ENCODE measurements at regions not wholly inside any gene's neighbourhood (a gene's known extent, or its start where the extent isn't known, plus 50 kb on each side); places are given as distances from the start of the nearest gene placed in this dataset.
A peak's percentile ranks its signal among the peaks of the same experiment; 100 is the strongest.

DNA sequence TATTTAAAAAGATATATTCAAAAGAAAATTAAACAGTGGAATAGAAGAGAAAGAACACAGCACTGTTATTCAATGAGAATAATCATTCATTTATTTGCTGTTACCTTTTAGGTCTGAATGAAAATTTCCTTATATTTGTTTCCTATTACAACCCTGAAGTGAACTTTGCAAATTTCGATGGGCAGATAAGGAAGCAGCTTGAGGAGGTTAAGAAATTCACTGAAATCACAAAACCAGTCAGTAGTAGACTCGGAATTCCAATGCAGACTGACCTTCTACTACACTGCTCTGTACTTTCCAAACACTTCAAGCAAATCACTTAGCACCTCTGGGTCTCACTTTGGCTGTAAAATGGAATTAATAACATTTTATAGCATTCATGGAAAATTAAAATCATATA is 172.0 kb upstream of the TP63 start:
- Mint-ChIP-seq H3K27me3 (no peaks in the 10 kb centered on the region), H3K4me3 (no peak overlapping the region), H3K27ac (no peak overlapping the region), H3K36me3 (ENCODE audit: insufficient read depth) (no peaks in the 10 kb centered on the region), H3K9me3 (no peaks in the 10 kb centered on the region), H3K4me1 (ENCODE audit: low read depth in 2 of 2) (no peaks in the 10 kb centered on the region)
- DNase-seq (no peak), ATAC-seq (replicated peaks) (no peak)

DNA sequence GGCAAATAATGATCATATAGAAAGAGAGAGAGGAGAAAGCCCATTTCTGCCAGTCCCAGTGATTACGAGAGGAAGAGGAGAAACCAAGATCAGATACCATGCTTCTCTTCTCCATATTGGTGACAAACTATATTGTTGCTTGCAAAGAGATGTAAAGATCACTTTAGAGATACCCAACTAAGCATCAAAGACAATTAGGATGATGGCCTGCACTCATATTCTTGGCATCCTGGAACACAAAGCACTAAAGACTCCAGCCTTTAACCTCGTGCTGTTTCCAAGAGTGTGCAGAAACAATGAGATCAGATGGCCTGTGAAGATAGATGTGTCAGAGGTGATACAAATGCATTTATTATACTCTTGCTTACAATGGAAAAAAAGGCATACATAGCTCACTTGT is 170.7 kb upstream of the TP63 start:
- no peaks in the 10 kb centered on the region for H3K36me3 Mint-ChIP-seq (ENCODE audit: insufficient read depth)
- no peak for ATAC-seq (replicated peaks)
- no peaks in the 10 kb centered on the region for H3K4me1 Mint-ChIP-seq (ENCODE audit: low read depth in 2 of 2)
- no peak overlapping the region for H3K27ac Mint-ChIP-seq
- H3K4me3 Mint-ChIP-seq = no peak overlapping the region
- H3K27me3 Mint-ChIP-seq = no peaks in the 10 kb centered on the region
- DNase-seq = no peak
- H3K9me3 Mint-ChIP-seq = no peaks in the 10 kb centered on the region

DNA sequence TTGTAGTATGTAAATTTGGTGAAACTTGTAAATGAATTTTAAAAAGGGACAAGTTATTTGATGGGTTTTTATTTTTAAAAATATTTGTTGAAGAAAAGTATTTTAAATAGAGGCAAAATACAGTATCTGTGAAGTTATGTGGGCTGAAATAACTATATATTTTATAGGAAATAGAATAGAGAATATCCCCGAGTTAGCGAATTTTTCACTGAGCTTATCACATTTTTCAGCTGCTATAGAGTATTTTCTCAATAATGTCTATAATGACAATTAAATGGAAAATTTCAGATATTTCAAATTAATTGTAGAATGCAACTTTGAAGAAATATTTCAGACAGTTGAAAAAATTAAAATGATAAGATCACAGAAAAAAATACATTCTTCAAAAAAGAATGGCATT is 166.4 kb upstream of the TP63 start:
- Mint-ChIP-seq H3K9me3 (no peaks in the 10 kb centered on the region), H3K27me3 (no peaks in the 10 kb centered on the region), H3K4me1 (ENCODE audit: low read depth in 2 of 2) (no peaks in the 10 kb centered on the region), H3K36me3 (ENCODE audit: insufficient read depth) (no peaks in the 10 kb centered on the region), H3K27ac (no peak overlapping the region), H3K4me3 (no peak overlapping the region)
- ATAC-seq (replicated peaks) (no peak), DNase-seq (no peak)

DNA sequence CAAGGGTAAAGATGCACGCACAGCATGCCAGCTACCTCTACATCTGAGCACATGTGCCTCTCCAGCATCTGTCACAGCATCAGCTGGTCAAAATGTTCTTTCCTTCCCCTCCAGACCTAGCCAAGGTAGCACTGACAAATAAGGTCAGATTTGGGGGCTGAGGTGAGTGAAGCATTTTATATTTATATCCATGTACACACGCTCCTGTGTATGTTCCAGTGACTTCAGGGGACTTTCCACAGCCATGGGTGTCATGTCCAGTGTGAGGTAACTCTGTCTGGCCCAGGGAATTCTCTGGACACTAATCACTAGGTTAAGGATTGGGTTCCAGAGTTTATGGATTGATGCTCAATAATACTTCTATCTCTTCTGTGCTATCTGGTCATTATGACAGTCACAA is 165.2 kb upstream of the TP63 start:
- Mint-ChIP-seq H3K27ac (no peak overlapping the region), H3K4me3 (no peak overlapping the region), H3K36me3 (ENCODE audit: insufficient read depth) (no peaks in the 10 kb centered on the region), H3K27me3 (no peaks in the 10 kb centered on the region), H3K4me1 (ENCODE audit: low read depth in 2 of 2) (no peaks in the 10 kb centered on the region), H3K9me3 (no peaks in the 10 kb centered on the region)
- ATAC-seq (replicated peaks) (no peak), DNase-seq (no peak)

DNA sequence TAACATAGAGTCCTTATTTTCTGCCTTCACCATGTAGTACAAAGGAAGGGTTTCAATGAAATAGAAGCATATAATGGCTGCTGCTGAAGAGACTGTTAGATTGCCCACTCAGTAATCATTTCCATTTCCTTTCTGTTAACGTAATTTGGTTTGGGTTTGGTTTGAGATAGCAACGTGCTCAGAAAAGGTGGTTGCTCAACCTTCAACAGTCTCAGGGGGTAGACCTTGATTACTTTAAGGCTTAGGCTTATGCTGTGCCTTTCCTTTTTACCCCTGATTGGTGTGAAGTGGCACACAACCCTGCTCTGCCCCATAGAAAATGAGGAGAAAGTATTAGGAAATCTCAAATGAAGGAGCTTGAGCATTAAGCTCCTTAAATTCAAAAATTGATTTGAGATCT is 163.7 kb upstream of the TP63 start:
- no peaks in the 10 kb centered on the region for H3K9me3 Mint-ChIP-seq
- no peaks in the 10 kb centered on the region for H3K36me3 Mint-ChIP-seq (ENCODE audit: insufficient read depth)
- H3K27me3 Mint-ChIP-seq = no peaks in the 10 kb centered on the region
- H3K27ac Mint-ChIP-seq = no peak overlapping the region
- ATAC-seq (replicated peaks) (no peak), DNase-seq (no peak)
- no peaks in the 10 kb centered on the region for H3K4me1 Mint-ChIP-seq (ENCODE audit: low read depth in 2 of 2)
- H3K4me3 Mint-ChIP-seq = no peak overlapping the region

DNA sequence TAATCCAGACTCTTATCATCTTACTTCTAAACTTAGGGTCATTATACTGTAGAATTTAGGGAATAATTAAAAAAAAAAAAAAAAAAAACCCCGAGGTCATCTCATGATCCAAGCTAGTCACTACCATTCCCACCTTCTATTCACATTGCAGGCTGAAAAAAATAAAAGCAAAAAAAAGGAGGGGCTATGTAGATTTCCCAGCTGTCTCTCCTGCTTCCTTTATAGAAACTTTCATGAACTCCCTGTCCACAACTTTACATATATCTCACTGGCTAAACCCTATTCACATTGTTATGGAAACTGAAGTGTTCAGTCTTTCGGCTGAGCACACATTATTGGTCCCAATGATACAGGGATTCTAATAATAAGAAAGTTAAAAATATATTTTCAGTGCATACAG is 156.2 kb upstream of the TP63 start:
- DNase-seq (no peak), ATAC-seq (replicated peaks) (no peak)
- H3K9me3 Mint-ChIP-seq = no peaks in the 10 kb centered on the region
- no peak overlapping the region for H3K4me3 Mint-ChIP-seq
- H3K36me3 Mint-ChIP-seq (ENCODE audit: insufficient read depth) = no peaks in the 10 kb centered on the region
- peak overlapping the region in 1 of 2 donors; percentile 25 for H3K27ac Mint-ChIP-seq
- H3K4me1 Mint-ChIP-seq (ENCODE audit: low read depth in 2 of 2) = no peaks in the 10 kb centered on the region
- no peaks in the 10 kb centered on the region for H3K27me3 Mint-ChIP-seq

DNA sequence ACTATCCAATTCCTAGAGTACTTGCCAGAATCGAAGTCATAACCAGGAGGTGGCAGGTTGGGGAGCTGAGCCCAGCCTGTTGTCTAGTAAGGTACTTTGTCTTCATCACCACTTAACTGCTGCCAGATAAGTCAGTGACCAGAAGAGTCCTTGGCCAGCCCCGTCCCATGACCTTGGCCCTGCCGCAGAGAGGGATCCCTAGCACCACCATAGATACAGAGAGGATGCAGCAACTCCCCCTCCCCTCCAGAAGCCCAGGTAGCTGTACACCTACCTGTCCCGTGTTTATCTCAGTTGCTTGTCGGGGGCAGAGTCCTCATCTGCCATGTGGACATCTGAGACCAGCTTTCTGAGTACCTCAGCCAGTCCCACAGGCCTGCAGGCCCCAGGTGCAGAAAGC is 153.6 kb upstream of the TP63 start:
- ATAC-seq (replicated peaks) (no peak), DNase-seq (no peak)
- Mint-ChIP-seq H3K27me3 (no peaks in the 10 kb centered on the region), H3K4me3 (no peak overlapping the region), H3K4me1 (ENCODE audit: low read depth in 2 of 2) (no peaks in the 10 kb centered on the region), H3K9me3 (no peaks in the 10 kb centered on the region), H3K27ac (no peak overlapping the region), H3K36me3 (ENCODE audit: insufficient read depth) (no peaks in the 10 kb centered on the region)

DNA sequence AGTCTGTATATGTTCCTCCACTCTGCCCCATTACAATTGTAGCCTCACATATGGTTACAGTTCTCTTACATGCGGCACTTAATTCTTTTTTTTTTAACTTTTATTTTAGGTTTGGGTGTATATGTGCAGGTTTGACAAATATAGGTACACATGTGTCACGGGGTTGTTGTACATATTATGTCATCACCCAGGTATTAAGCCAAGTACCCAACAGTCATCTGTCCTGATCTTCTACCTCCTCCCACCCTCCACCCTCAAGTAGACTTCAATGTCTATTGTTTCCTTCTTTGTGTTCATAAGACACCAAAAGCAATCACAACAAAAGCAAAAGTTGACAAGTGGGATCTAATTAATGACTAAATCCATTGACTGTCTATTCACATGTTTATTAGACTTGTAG is 144.6 kb upstream of the TP63 start:
- no peak overlapping the region for H3K27ac Mint-ChIP-seq
- DNase-seq = no peak
- no peak overlapping the region for H3K4me3 Mint-ChIP-seq
- ATAC-seq (replicated peaks) = no peak
- no peaks in the 10 kb centered on the region for H3K9me3 Mint-ChIP-seq
- no peaks in the 10 kb centered on the region for H3K36me3 Mint-ChIP-seq (ENCODE audit: insufficient read depth)
- peaks cover 0 to 6% of the 10 kb centered on the region in 2 donors for H3K27me3 Mint-ChIP-seq
- no peaks in the 10 kb centered on the region for H3K4me1 Mint-ChIP-seq (ENCODE audit: low read depth in 2 of 2)

DNA sequence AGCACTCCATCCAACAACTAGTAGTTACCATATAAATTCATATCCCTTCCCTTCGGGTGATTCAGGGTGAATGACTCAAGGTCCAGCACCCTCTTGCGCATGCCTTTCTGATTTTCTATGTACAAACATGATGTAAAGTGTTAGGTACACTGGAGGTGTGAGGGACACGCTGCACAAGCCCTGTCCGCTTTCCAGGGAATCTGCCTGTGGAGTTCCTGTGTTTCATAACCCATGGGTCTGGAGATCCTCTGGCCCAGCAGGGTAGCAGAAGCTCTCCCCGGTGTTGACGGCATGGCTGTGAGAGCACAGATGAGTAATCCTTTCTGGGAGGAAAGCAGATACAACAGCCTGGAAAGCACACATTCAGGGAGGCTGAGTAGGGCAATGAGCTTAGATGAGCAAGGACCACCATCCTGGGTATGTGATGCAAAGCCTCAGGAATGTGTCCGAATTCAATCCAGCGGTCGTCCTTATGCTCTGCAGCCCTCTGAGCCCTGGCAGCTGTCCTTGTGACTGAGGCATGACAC is 142.9 kb upstream of the TP63 start:
- Mint-ChIP-seq H3K4me3 (no peak overlapping the region), H3K4me1 (ENCODE audit: low read depth in 2 of 2) (no peaks in the 10 kb centered on the region), H3K9me3 (no peaks in the 10 kb centered on the region), H3K27me3 (peaks cover 0 to 6% of the 10 kb centered on the region in 2 donors), H3K27ac (no peak overlapping the region), H3K36me3 (ENCODE audit: insufficient read depth) (no peaks in the 10 kb centered on the region)
- DNase-seq = no peak
- ATAC-seq (replicated peaks) = no peak

DNA sequence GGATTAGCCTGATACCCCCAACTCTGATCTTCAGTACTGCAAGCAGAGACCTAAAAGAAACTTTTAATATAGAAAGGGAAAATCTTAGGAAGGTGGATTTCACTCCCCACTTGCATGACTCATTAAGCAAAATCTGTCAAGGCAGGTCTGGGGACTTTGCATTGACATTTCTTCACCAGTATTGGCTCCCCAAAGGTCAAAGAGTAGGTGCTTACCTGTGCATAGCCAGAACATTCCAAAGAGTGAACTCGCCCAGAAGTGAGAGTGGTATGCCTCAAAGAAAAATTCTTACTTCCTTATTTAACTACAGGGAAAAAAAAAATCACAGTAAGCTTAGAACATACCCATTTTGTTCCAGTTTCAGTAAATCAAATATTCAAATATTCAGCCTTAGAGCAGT is 140.9 kb upstream of the TP63 start:
- no peak for DNase-seq
- Mint-ChIP-seq H3K27me3 (peaks cover 0 to 6% of the 10 kb centered on the region in 2 donors), H3K9me3 (no peaks in the 10 kb centered on the region), H3K4me3 (no peak overlapping the region), H3K4me1 (ENCODE audit: low read depth in 2 of 2) (no peaks in the 10 kb centered on the region), H3K27ac (no peak overlapping the region), H3K36me3 (ENCODE audit: insufficient read depth) (no peaks in the 10 kb centered on the region)
- no peak for ATAC-seq (replicated peaks)

DNA sequence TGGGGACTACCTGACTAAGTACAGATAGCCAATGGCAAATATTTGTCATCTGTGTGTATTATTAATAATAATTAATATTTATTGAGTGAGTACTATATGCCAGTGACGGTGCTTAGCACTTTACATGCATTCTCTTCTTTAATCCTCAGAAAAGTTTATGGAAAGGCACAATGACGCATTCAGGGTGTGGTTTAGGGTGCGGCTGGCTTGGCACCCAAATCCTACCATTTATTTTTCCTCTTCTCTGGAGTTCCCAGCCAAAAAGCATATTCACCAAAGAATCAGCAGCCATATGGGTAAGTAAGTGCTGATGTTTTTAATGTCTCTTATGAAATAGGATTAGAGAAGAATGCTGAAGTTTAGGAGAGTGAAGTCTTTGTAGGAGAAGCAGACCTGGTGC is 140.4 kb upstream of the TP63 start:
- no peaks in the 10 kb centered on the region for H3K9me3 Mint-ChIP-seq
- peaks cover 0 to 6% of the 10 kb centered on the region in 2 donors for H3K27me3 Mint-ChIP-seq
- H3K27ac Mint-ChIP-seq = no peak overlapping the region
- no peak for ATAC-seq (replicated peaks)
- H3K4me1 Mint-ChIP-seq (ENCODE audit: low read depth in 2 of 2) = no peaks in the 10 kb centered on the region
- no peak overlapping the region for H3K4me3 Mint-ChIP-seq
- H3K36me3 Mint-ChIP-seq (ENCODE audit: insufficient read depth) = no peaks in the 10 kb centered on the region
- no peak for DNase-seq

DNA sequence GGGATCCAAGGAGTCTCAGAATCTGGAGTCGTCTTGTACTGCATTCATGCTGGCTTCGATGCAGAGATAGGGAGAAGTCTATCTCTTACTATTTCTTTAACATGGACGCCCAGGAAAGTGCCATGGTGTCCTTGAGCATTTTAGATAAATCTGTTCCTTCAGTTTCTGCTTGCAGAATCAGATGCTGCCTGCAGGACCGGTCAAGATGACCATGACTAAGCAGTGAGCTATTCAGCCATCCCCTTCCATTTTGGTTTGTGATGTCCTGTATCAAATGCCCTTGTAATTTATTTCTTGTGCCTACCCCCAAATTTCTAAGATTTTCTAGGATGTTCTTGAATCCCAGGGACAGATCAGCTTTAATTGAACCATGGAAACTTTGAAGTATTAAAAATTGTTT is 139.4 kb upstream of the TP63 start:
- Mint-ChIP-seq H3K9me3 (no peaks in the 10 kb centered on the region), H3K36me3 (ENCODE audit: insufficient read depth) (no peaks in the 10 kb centered on the region), H3K27me3 (peaks cover 0 to 6% of the 10 kb centered on the region in 2 donors), H3K4me1 (ENCODE audit: low read depth in 2 of 2) (peaks cover 0 to 1% of the 10 kb centered on the region in 2 donors), H3K4me3 (no peak overlapping the region), H3K27ac (no peak overlapping the region)
- DNase-seq (no peak), ATAC-seq (replicated peaks) (no peak)

DNA sequence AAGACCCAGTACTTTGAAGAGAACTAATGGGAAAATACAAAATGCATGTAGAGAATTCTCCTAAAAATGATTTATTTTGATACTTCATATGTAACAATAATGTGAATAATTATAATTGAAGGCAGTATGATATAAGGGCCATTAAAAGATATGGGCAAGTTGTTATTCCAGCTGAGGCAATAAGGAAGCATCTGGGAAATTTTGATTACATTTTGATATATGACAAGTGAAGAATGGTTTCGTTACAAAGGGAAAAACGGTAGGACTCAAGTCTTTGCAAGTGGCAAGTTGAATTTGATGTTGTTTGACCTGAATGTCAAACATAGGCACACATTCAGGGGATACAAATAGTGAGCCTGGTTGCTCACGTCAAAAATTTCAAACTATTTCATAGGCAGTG is 137.9 kb upstream of the TP63 start:
- no peak overlapping the region for H3K27ac Mint-ChIP-seq
- DNase-seq (no peak), ATAC-seq (replicated peaks) (no peak)
- H3K9me3 Mint-ChIP-seq = no peaks in the 10 kb centered on the region
- H3K36me3 Mint-ChIP-seq (ENCODE audit: insufficient read depth) = no peaks in the 10 kb centered on the region
- H3K4me3 Mint-ChIP-seq = no peak overlapping the region
- peaks cover 0 to 1% of the 10 kb centered on the region in 2 donors for H3K4me1 Mint-ChIP-seq (ENCODE audit: low read depth in 2 of 2)
- peaks cover 0 to 6% of the 10 kb centered on the region in 2 donors for H3K27me3 Mint-ChIP-seq

DNA sequence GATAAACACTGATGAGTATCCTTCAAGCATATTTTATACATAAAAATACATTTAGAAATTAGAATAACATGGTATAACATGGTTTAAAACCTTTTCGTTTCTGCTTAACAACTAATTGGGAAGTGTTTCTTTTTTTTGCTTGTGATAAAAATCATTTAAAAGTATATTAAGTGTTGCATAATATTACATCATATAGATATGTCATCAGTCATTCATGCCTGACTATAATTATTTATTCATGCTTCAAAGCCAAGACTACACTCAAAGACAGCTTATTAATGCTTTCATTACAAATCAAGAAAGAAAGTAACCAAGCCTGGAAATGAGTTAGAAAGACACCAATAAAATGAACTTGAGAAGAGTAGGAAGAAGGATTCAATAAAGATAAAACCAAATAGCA is 136.6 kb upstream of the TP63 start:
- no peak overlapping the region for H3K4me3 Mint-ChIP-seq
- peaks cover 0 to 1% of the 10 kb centered on the region in 2 donors for H3K4me1 Mint-ChIP-seq (ENCODE audit: low read depth in 2 of 2)
- H3K27me3 Mint-ChIP-seq = peaks cover 0 to 6% of the 10 kb centered on the region in 2 donors

More for the DNA sequence above, 136.6 kb upstream of the TP63 start:
- Mint-ChIP-seq H3K27ac (no peak overlapping the region), H3K9me3 (no peaks in the 10 kb centered on the region), H3K36me3 (ENCODE audit: insufficient read depth) (no peaks in the 10 kb centered on the region)
- ATAC-seq (replicated peaks) (no peak), DNase-seq (no peak)

Data from effector memory CD8-positive, alpha-beta T cell (primary cell).